Panc1 (cell line): ENCODE measurements at regions not wholly inside any gene's neighbourhood (a gene's known extent, or its start where the extent isn't known, plus 50 kb on each side); places are given as distances from the start of the nearest gene placed in this dataset.

ENCODE experiments used
- CTCF ChIP-seq: fragments of 450-650 bp; IDR thresholded peaks from 2 replicates; pipeline ENCODE4 v1.5.1; 2017; ENCODE audit warnings: mild to moderate bottlenecking
- POLR2AphosphoS5 ChIP-seq: IDR thresholded peaks from 2 replicates; pipeline ENCODE4 v1.6.1; 2012; ENCODE audit warnings: mild to moderate bottlenecking, low read depth, low read length, moderate library complexity
- REST ChIP-seq, 2 experiments: IDR thresholded peaks; 2 replicates each; pipeline ENCODE4 v1.6.1; 2011 to 2012; ENCODE audit warnings: low read depth in 2 of 2, control low read depth in 1 of 2, low read length in 1 of 2, mild to moderate bottlenecking in 1 of 2, moderate library complexity in 1 of 2; ENCODE audit not compliant: insufficient read depth in 1 of 2

GRCh38 chr1:18041102-18041501 lies 66.5 kb upstream of the IGSF21 start:
- no peak for TF ChIP-seq CTCF
- TF ChIP-seq REST (IDR thresholded peaks at IDR 0.05; ENCODE audit: insufficient read depth in 1 of 2, low read depth in 2 of 2, low read length in 1 of 2): no peak
- no peak for TF ChIP-seq POLR2AphosphoS5
